Vagina (tissue), 2 donors: ENCODE measurements at regions not wholly inside any gene's neighbourhood (a gene's known extent, or its start where the extent isn't known, plus 50 kb on each side); places are given as distances from the start of the nearest gene placed in this dataset.
"Not testable (repeated sequence)": the region's sequence is repeated elsewhere in the genome, so short reads cannot be mapped to it uniquely, and the experiment has no call there.

ENCODE experiments used
- DNase-seq, 2 donors: peaks; one replicate each; pipeline ENCODE4 v3.0.0-alpha.2; 2017; ENCODE audit errors: extremely low spot score in 2 of 2
- H3K27ac ChIP-seq: fragments of 200-600 bp; sonication (generic); one replicate; pipeline ENCODE4 v1.5.1; 2019
- H3K27me3 ChIP-seq: fragments of 200-600 bp; sonication (generic); one replicate; pipeline ENCODE4 v1.5.1; 2019
- H3K36me3 ChIP-seq, 2 donors: fragments of 200-600 bp; sonication (generic); one replicate each; pipeline ENCODE4 v1.5.1; 2017 to 2019
- H3K4me1 ChIP-seq: fragments of 200-600 bp; sonication (generic); one replicate; pipeline ENCODE4 v1.5.1; 2019
- H3K4me3 ChIP-seq, 2 donors: fragments of 200-600 bp; sonication (generic); 1 replicate in 1 of 2; 2 replicates in 1 of 2; pipeline ENCODE4 v1.5.1; 2016 to 2019
- H3K9me3 ChIP-seq: fragments of 200-600 bp; sonication (generic); one replicate; pipeline ENCODE4 v1.5.1; 2019
- POLR2A ChIP-seq, 2 donors: fragments of 450-650 bp; IDR thresholded peaks; one replicate each; pipeline ENCODE4 v1.6.1; 2017; ENCODE audit warnings: antibody characterized with exemption in 2 of 2, mild to moderate bottlenecking in 2 of 2, moderate library complexity in 2 of 2
- POLR2AphosphoS5 ChIP-seq, 2 donors: sonication (generic); formaldehyde crosslinking; IDR thresholded peaks; one replicate each; pipeline ENCODE4 v1.9.0; 2017; ENCODE audit warnings: antibody characterized with exemption in 2 of 2, mild to moderate bottlenecking in 2 of 2, low read depth in 1 of 2; ENCODE audit not compliant: insufficient read depth in 1 of 2
- intact Hi-C: fragments of 100-400 bp; cut with DNase I; formaldehyde crosslinking; loops from one replicate; pipeline ENCODE4 v1.15.1; 2023
- TF ChIP-seq, protein P1 (sequence below), 3 experiments: fragments of 450-650 bp in 2 of 3; fragments of 200-600 bp in 1 of 3; sonication (generic) in 1 of 3; IDR thresholded peaks; one replicate each; pipeline ENCODE4 v1.5.1; 2017 to 2019; ENCODE audit warnings: antibody characterized with exemption in 3 of 3, mild to moderate bottlenecking in 2 of 3, moderate library complexity in 2 of 3

DNA sequence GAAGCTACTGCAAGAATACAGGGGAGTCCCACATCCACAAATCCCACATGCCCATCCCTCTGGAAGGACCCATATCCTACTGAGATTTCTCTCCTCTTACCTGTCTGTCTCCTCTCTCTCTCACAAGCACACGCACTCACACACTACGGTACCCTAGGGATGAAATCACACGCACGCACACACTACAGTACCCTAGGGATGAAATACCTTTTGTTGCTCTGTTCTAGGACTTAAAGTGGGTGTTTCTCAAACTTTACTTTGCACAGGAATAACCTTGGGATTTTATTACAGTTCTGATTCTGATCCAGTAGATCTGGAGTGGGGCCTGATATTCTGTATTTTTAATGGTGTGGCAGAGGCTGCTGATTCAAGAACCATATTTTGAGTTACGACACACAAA lies 622.2 kb upstream of the ZNF385D start:
- H3K4me3 ChIP-seq: no peak overlapping the region
- H3K27ac ChIP-seq: no peak overlapping the region
- no peaks in the 10 kb centered on the region for H3K36me3 ChIP-seq
- DNase-seq: no peak
- intact Hi-C loops: no loop called here
- peaks cover 8% of the 10 kb centered on the region for H3K4me1 ChIP-seq
- TF ChIP-seq, protein P1, sequence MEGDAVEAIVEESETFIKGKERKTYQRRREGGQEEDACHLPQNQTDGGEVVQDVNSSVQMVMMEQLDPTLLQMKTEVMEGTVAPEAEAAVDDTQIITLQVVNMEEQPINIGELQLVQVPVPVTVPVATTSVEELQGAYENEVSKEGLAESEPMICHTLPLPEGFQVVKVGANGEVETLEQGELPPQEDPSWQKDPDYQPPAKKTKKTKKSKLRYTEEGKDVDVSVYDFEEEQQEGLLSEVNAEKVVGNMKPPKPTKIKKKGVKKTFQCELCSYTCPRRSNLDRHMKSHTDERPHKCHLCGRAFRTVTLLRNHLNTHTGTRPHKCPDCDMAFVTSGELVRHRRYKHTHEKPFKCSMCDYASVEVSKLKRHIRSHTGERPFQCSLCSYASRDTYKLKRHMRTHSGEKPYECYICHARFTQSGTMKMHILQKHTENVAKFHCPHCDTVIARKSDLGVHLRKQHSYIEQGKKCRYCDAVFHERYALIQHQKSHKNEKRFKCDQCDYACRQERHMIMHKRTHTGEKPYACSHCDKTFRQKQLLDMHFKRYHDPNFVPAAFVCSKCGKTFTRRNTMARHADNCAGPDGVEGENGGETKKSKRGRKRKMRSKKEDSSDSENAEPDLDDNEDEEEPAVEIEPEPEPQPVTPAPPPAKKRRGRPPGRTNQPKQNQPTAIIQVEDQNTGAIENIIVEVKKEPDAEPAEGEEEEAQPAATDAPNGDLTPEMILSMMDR (IDR thresholded peaks at IDR 0.05): no peak
- TF ChIP-seq POLR2A (IDR thresholded peaks at IDR 0.05) (no peak), POLR2AphosphoS5 (IDR thresholded peaks at IDR 0.05; ENCODE audit: insufficient read depth in 1 of 2, low read depth in 1 of 2) (no peak)
- H3K9me3 ChIP-seq: no peaks in the 10 kb centered on the region
- H3K27me3 ChIP-seq: no peaks in the 10 kb centered on the region

DNA sequence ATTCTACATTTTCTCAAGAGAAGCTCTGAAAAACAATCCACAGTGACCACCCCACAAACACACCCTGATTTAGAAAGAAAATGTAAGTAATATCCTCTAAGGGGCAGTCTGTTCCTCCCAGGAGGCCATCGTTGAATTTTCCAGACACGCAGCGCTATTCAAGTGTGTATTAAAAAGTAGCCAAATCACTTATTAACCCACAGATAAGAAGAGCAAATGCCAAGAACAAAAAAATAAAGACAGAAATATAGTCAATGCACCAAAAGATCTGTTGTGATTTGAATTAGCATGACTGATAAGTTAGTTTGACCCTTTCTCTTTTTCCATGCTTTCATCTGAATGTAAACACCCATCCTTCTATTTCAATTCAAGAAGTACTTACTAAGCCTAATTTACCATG lies 622.8 kb upstream of the ZNF385D start:
- intact Hi-C loops: no loop called here
- TF ChIP-seq POLR2AphosphoS5 (IDR thresholded peaks at IDR 0.05; ENCODE audit: insufficient read depth in 1 of 2, low read depth in 1 of 2) (no peak), POLR2A (IDR thresholded peaks at IDR 0.05) (no peak)
- TF ChIP-seq, protein P1 (IDR thresholded peaks at IDR 0.05): no peak
- Histone ChIP-seq H3K27me3 (no peaks in the 10 kb centered on the region), H3K4me1 (peaks cover 8% of the 10 kb centered on the region), H3K36me3 (no peaks in the 10 kb centered on the region), H3K9me3 (no peaks in the 10 kb centered on the region), H3K4me3 (no peak overlapping the region), H3K27ac (no peak overlapping the region)
- DNase-seq: no peak

DNA sequence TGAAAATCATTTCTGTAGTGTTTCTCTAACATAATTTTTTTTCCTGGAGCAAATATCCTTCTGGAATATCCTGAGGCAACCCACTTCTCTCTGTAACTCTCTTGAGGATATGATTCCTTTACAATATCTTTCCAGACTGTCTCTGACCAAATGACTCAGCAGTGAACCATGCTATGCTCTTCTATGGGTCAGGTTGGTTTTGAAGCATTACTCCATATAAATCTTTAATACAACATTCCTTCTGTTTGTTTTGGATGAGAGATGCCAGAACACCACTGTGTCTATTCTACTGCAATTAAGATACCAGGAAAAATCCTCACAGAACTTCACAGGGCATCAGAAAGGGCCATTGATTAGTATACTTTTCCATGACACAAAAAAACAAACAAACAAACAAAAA lies 626.4 kb upstream of the ZNF385D start:
- no peaks in the 10 kb centered on the region for H3K27me3 ChIP-seq
- H3K36me3 ChIP-seq: no peaks in the 10 kb centered on the region
- peaks cover under 1% of the 10 kb centered on the region for H3K4me1 ChIP-seq
- no peaks in the 10 kb centered on the region for H3K9me3 ChIP-seq
- TF ChIP-seq, protein P1 (IDR thresholded peaks at IDR 0.05): no peak
- TF ChIP-seq POLR2AphosphoS5 (IDR thresholded peaks at IDR 0.05; ENCODE audit: insufficient read depth in 1 of 2, low read depth in 1 of 2) (no peak), POLR2A (IDR thresholded peaks at IDR 0.05) (no peak)
- H3K4me3 ChIP-seq: no peak overlapping the region
- no peak overlapping the region for H3K27ac ChIP-seq
- DNase-seq: no peak
- intact Hi-C loops: no loop called here

- intact Hi-C loops: no loop called here
- Histone ChIP-seq H3K9me3 (no peaks in the 10 kb centered on the region), H3K4me1 (no peaks in the 10 kb centered on the region), H3K27me3 (no peaks in the 10 kb centered on the region), H3K27ac (no peak overlapping the region), H3K4me3 (no peak overlapping the region), H3K36me3 (no peaks in the 10 kb centered on the region)
- no peak for DNase-seq
- TF ChIP-seq POLR2AphosphoS5 (IDR thresholded peaks at IDR 0.05; ENCODE audit: insufficient read depth in 1 of 2, low read depth in 1 of 2) (no peak), POLR2A (IDR thresholded peaks at IDR 0.05) (no peak)
- TF ChIP-seq, protein P1 (IDR thresholded peaks at IDR 0.05): no peak
Observed at GRCh38 chr3:22378869-22379268, 627.9 kb upstream of the ZNF385D start.

DNA sequence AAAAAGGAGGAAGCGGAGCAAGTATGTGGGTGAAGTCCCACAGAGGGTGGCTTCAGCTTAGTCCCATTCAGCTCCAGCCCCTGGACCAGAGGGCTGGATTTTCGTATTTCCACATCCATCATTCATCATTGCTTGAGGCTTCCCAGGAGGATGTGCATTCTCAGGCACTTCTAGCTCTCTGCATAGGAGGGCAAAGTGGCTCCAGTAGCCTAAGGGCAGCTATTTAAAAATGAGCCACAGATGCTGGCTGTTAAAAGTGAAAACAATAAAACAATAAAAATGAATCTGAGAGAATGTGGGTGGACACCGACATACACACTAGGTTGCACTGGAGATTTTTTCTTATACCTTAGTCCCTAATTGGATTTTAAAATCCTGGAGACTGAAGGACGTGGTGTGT lies 629.2 kb upstream of the ZNF385D start:
- TF ChIP-seq, protein P1 (IDR thresholded peaks at IDR 0.05): no peak
- TF ChIP-seq POLR2AphosphoS5 (IDR thresholded peaks at IDR 0.05; ENCODE audit: insufficient read depth in 1 of 2, low read depth in 1 of 2): no peak
- no peak for TF ChIP-seq POLR2A (IDR thresholded peaks at IDR 0.05)

GRCh38 chr3:22381564-22381963 lies 630.6 kb upstream of the ZNF385D start:
- H3K36me3 ChIP-seq, DNase-seq, H3K9me3 ChIP-seq, H3K27me3 ChIP-seq, intact Hi-C loops, H3K4me1 ChIP-seq, H3K4me3 ChIP-seq, H3K27ac ChIP-seq: not testable (repeated sequence)

More for the DNA sequence above, 629.2 kb upstream of the ZNF385D start:
- no peak overlapping the region for H3K27ac ChIP-seq
- no peaks in the 10 kb centered on the region for H3K36me3 ChIP-seq
- intact Hi-C loops: no loop called here
- H3K9me3 ChIP-seq: no peaks in the 10 kb centered on the region
- no peaks in the 10 kb centered on the region for H3K27me3 ChIP-seq
- H3K4me1 ChIP-seq: no peaks in the 10 kb centered on the region
- DNase-seq: no peak
- H3K4me3 ChIP-seq: no peak overlapping the region
